ENCODE measurements at regions not wholly inside any gene's neighbourhood (a gene's known extent, or its start where the extent isn't known, plus 50 kb on each side); places are given as distances from the start of the nearest gene placed in this dataset.

DNA sequence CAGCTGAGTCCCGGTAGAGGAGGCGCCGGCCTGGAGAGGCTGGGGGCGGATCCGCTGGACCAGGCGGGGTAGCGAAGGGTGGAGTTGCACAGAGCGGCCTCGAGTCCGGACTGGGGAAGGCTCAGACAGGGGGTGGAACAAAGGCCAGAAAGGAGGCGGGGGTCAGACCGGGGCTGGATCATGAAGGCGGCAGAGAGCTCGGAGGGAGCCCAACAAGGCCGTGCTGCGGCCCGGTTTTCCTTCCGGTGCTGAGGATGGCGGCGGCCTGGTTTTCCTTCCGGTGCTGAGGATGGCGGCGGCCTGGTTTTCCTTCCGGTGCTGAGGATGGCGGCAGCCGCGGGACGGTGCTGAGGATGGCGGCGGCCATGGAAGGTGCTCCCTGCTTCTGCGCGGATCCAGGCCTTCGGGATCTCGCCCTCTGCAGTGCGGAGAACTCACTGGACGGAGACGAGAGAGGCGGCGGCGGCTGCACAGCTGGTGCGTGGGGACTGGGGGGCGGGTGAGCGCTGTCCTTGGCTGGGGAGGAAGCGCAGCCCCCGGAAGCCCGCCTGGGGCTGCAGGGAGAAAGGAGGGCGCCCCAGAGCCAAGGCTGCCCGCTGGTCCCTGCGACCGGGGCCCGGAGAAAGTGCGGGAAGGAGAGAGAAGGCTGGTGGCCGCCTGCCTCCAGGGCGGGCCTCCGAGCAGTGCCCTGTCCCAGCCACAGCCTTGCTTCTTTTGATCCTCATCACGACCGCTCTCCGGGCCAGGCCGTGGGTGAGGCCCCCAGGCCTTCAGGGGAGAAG, 350.4 kb upstream of the B3GAT1 start:
- DNase-seq (ENCODE audit: low spot score): no peak

DNA sequence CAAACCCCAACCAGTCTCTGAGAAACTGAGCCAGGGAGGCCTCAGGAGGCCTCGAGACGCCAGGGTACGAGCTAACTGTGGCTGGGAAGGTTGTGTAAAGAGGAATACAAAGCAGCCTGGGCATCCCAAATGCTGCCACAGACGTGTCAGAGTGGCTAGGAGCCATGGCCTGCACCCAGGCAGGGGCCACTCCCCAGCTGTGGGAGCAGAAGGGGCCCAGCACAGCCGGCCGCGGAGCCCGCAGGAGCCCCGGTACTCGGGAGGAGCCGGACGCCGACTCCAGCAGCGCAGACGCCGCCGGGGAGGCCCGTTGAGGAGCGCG, 349.8 kb upstream of the B3GAT1 start:
- DNase-seq (ENCODE audit: low spot score): no peak

- DNase-seq (ENCODE audit: low spot score): no peak
These were observed 349.3 kb upstream of the B3GAT1 start for GRCh38 chr11:134761386-134761785.

DNA sequence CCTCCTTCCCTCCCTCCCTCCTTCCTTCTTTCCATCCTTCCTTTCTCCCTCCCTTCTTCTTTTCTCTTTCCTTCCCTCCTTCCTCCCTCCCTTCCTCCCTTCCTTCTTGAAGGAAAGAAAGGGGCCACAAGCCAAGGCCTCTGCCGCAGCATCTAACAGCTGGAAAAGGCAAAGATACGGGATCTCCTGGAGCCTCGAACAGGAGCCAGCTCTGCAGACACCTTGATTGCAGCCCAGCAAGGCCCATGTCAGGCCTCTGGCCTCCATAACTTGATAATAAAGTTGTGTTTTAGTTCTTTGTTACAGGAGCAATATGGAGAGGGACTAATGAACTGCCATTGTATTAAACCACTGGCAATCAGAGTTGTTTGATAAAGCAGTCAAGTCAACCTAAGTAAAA, 348.9 kb upstream of the B3GAT1 start:
- DNase-seq (ENCODE audit: low spot score): no peak

DNA sequence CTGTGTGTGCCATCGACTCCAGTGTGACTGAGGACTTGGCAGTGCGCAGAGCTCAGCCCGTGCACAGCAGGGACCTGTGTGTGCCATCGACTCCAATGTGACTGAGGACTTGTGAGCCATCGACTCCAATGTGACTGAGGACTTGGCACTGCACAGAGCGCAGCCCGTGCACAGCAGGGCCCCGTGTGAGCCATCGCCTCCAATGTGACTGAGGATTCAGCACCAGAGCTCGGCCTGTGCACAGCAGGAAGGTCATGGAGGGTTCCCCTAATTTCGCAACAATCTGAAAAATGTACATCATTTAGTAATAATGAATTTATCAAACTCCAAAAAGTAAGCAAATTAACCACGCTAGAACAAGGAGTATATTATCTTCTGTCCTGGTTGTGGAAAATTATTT, 348.3 kb upstream of the B3GAT1 start:
- DNase-seq (ENCODE audit: low spot score): no peak

- no peak for DNase-seq (ENCODE audit: low spot score)
These were observed 347.8 kb upstream of the B3GAT1 start for GRCh38 chr11:134759855-134760254.

DNA sequence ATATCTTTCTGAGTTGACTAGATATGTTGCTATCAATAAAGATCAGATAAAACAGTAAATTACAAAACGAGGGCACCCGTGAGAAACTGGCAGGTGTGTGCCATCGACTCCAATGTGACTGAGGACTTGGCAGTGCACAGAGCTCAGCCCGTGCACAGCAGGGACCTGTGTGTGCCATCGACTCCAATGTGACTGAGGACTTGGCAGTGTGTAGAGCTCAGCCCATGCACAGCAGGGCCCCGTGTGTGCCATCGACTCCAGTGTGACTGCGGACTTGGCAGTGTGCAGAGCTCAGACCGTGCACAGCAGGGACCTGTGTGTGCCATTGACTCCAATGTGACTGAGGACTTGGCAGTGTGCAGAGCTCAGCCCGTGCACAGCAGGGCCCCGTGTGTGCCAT, 347.2 kb upstream of the B3GAT1 start:
- no peak for DNase-seq (ENCODE audit: low spot score)

- DNase-seq (ENCODE audit: low spot score): no peak
These were observed 346.4 kb upstream of the B3GAT1 start for GRCh38 chr11:134758342-134758931.

DNA sequence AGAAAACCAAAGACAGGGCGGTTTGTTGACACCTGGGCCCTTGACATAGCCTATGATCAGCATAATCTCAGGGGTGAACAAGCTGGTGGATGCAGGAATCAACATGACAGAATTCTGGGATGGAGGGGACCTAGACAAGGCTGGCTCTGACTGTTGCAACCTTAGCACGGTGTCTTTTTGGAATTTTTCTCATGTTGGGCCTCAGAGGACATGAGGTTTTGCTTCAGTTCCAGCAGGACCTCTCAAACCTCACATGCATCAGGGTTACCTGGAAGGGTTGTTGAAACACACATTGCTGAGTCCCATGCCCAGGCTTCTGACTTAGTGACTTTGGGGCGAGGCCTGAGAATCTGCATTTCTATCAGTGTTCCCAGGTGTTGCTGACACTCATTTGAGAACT, 345.6 kb upstream of the B3GAT1 start:
- DNase-seq (ENCODE audit: low spot score): no peak

- DNase-seq (ENCODE audit: low spot score): no peak
These were observed 344.9 kb upstream of the B3GAT1 start for GRCh38 chr11:134756811-134757540.

DNA sequence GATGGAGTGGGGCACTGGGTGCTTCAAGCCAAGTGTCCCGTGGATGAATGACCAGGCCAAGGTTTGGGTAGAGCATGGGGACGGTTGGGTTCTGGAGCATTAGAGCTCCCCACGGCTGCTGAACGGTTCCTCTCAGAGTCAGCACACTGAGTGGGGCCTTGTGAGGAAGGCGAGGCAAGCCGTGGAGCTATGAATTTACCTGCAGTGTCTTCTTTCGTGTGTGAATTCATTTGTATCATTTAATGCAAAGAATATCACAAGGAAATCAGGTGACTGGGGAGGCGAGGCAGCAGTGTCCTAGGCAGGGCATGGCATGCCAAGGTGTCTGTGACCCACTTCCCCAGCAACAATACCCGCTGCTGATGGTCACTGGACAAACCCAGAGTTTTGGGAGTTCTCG, 343.5 kb upstream of the B3GAT1 start:
- DNase-seq (ENCODE audit: low spot score): no peak

DNA sequence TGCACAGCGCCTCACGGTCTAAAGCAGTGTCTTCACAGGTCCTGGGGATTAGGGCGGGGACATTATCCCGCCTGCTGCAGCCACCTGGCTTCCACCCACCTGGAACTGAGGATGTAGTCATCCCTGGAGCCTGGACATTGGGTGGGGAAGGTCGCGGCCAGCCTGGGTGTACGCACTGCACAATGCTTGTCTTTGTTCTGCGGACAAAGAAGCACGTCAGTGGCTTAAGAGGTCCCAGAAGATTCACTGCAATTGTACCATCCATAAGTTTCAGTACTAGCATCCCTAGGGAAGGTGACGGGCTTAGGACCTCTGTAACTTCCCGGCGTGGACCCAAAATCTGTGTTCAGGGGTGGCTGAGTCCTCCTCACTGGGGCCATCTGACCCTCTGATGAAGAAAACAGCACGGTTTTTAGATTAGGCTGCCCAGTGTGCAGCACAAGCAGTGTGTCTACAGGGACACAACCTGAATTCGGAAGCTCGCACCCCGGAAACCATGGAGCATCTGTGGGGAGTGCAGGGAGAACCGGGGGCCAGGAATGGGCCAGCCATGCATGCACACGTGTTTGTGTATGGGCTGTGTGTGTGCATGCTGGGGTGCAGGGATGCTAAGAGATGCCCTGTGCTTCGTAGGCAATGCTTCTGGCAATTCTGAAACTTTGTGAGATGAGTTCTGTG, 342.6 kb upstream of the B3GAT1 start:
- no peak for DNase-seq (ENCODE audit: low spot score)

DNA sequence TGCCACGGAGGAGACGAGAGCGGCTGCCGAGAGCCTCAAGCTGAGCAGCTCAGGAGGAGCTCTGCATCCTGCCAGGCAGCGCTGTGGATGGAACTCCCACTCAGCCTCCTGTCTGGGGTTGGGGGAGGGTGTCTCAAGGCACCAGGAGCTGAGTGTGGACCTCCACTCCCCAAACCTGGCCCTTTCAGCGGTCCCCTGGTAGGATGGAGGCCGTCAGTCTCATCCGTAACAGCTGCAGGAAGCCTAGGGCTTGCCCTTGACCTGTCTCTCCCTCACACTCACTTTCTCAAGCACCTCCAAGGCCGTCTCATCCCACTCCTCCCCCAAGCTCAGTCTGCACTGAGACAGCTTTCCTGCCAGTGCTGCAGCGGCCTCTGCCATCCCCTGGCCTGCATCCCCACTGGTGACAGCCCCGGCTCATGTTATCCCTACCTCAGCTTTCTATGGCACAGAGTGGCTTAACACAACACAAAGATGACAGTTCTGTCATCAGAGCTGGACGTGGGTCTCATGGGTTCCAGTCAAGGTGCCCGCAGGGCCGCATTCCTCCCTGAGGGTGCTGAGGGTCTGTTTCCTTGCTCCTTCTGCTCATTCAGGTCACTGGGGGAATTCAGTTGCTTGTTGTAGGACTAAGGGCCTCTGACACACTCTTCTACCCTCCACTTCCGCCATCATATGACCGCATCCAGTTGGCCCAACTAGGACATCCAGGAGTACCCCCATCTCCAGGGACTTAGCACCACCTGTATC, 341.9 kb upstream of the B3GAT1 start:
- DNase-seq (ENCODE audit: low spot score): no peak

- DNase-seq (ENCODE audit: low spot score): no peak
These were observed 341.1 kb upstream of the B3GAT1 start for GRCh38 chr11:134752964-134753770.

DNA sequence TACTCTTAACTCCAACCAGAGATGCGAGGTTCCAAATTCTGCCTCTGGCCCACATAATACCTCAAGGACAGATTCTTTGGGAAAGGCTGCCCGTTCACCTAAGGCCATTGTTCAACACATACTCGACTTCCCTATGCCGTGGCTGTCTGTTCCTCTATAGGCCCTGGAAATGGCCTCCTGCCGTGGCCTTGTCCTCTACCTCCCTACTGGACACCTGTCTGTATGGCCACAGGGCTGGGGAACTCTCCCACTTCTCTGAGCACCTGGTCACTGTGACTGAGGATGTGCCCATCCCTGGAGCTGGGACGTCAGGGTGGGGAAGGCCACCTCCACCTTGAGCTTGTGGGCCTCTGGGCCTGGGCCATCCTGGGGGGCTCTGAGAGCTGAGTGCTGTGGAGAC, 340.5 kb upstream of the B3GAT1 start:
- no peak for DNase-seq (ENCODE audit: low spot score)

- no peak for DNase-seq (ENCODE audit: low spot score)
These were observed 339.7 kb upstream of the B3GAT1 start for GRCh38 chr11:134751766-134752165.

DNA sequence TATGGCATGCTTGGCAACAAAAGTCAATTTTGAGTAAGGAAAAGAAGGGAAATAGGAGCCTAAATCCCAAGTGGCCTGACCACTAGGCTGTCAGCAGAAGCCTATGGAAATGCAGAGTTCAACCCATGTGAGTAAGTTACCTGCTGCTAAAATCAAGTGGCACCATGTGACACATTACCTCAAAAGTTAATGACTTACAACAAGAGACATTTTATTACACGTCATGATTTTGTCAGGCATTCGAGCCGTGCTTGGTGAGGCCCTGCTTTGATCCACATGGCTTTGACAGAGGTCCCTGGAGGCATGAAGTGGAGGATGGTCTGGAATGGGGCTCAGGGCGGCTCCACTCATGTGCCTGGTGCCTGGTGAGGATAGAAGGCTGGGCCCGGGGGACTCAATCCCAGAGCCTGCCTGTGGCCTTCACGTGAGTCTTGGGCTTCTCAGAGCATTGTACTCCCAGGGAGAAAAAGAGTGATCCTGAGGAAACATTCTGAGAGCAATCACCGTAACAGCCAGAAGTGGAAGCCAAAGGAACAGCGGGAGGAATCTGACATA, 339.1 kb upstream of the B3GAT1 start:
- DNase-seq (ENCODE audit: low spot score): no peak

- DNase-seq (ENCODE audit: low spot score): no peak
These were observed 338.6 kb upstream of the B3GAT1 start for GRCh38 chr11:134750619-134751018.

- DNase-seq (ENCODE audit: low spot score): no peak
These were observed 337.2 kb upstream of the B3GAT1 start for GRCh38 chr11:134749040-134749839.

DNA sequence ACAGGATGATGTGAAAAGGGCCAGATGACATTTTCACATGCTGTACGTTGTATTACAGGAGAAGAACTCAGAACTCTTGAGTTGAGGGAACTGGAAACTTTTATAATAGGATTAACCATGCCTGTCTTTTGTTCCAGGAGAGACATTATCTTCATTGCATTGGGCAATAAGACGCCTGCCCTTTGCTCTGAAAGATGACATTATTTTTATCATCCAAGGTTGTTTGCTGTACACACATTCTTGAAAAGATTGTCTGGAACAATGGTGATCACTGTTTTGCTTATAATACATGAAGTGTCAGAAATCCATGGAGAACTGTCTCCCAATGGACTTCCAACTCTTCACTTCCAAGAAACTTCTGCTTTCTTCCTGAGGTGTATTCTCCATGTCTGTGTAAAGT, 334.6 kb upstream of the B3GAT1 start:
- no peak for DNase-seq (ENCODE audit: low spot score)

Data from HuH-7.5 (cell line).